OCI-LY7 (cell line): ENCODE measurements at regions not wholly inside any gene's neighbourhood (a gene's known extent, or its start where the extent isn't known, plus 50 kb on each side); places are given as distances from the start of the nearest gene placed in this dataset.

ENCODE experiments used
- CTCF ChIP-seq: fragments of 200-600 bp; sonication (generic); conservative IDR thresholded peaks from 2 replicates; pipeline ENCODE4 v1.5.1; 2014; ENCODE audit warnings: mild to moderate bottlenecking, antibody characterized with exemption, low read length, moderate library complexity, mixed read lengths
- EZH2phosphoT487 ChIP-seq: fragments of 200-600 bp; sonication (generic); IDR thresholded peaks from 2 replicates; pipeline ENCODE4 v1.6.1; 2018; ENCODE audit warnings: low read depth, borderline replicate concordance, mild to moderate bottlenecking, mixed run types, antibody characterized with exemption, low read length, moderate library complexity, mixed read lengths

GRCh38 chr10:29217292-29217738 lies 71.6 kb upstream of the LYZL1 start:
- TF ChIP-seq CTCF (no peak), EZH2phosphoT487 (no peak)
